H7 (cell line): ENCODE measurements at regions not wholly inside any gene's neighbourhood (a gene's known extent, or its start where the extent isn't known, plus 50 kb on each side); places are given as distances from the start of the nearest gene placed in this dataset.
"Not testable (repeated sequence)": the region's sequence is repeated elsewhere in the genome, so short reads cannot be mapped to it uniquely, and the experiment has no call there.

Source experiments
- DNase-seq: peaks from one replicate; pipeline ENCODE4 v3.0.0; 2012
- H3K27me3 ChIP-seq: 2 replicates; pipeline ENCODE4 v1.6.0; 2011; ENCODE audit warnings: mild to moderate bottlenecking, low read length; ENCODE audit not compliant: control insufficient read depth, insufficient read depth
- H3K36me3 ChIP-seq: replicated peaks from 2 replicates; pipeline ENCODE4 v1.5.1; 2011; ENCODE audit warnings: low read length; ENCODE audit not compliant: control insufficient read depth, insufficient read depth
- H3K4me3 ChIP-seq: 2 replicates; pipeline ENCODE4 v1.5.1; 2011; ENCODE audit warnings: low read depth, mild to moderate bottlenecking, control low read depth, low read length, moderate library complexity; ENCODE audit not compliant: insufficient read depth

DNA sequence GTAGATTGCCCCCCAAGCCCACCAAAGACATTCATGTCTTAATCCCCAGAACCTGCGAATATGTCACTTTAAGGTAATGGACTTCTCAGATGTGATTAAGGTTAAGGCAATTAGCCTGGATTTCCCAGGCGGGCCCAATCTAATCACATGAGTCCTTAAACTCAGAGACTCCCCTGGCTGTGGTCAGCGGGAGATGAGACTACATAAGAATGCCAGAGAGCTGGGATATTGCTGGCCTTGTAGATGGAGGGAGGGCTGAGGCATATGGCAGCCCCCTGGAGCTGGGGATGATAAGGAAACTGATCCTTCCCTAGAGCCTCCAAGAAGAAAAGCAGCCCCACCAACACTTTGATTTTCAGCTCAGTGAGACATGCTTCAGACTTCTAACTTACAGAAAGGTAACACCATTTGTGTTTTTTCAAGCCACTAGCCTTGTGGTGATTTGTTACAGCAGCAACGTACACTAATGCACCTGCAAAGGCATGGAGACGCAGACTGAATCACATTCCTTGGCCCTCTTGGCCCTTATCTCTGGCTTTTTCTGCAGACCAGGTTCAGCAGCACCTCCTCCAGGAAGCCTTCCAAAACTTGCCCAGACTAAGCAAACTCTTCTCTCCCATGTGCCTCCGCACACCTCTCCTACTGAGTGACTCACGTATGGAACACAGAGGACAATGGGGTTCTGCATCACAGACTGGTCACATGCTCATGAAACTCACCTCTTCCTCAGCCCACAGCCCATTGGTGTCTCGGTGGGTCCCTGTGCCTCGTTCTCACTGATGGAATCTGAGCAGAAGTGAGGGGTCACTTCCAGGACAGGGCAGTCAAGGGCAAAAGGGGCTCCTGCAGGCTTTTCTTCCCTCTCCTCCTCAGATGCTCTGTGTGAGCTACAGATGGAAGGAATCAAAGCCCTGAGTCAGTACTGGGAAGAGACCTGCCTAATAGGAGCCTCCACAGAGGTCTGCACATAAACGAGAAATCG is 86.3 kb upstream of the HMGXB4 start:
- DNase-seq, result no peak
- H3K27me3 ChIP-seq, result no peaks in the 10 kb centered on the region; the same call in 1 of the 2 replicates
- no peak overlapping the region for H3K4me3 ChIP-seq
- no peaks in the 10 kb centered on the region for H3K36me3 ChIP-seq

DNA sequence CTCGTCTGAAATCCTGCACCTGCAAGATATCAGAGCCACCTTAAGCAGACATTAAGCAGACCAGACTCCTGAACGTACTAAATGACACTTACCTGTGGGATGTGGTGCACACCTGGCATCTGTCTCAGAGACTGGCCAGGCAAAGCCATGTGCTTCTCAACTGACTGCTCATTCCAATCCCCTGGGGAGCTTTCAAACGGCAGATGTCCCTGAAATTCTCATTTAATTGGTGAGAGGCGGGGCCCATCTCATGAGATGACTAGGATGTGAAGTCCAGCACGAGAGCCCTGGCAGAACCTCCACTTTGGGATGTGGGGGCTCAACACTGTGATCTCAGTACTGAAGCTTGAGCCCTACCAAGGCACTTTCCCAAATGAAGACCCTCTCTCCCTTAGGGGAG is 84.9 kb upstream of the HMGXB4 start:
- DNase-seq, result no peak
- no peak overlapping the region for H3K4me3 ChIP-seq
- H3K36me3 ChIP-seq, result no peaks in the 10 kb centered on the region
- H3K27me3 ChIP-seq, result no peaks in the 10 kb centered on the region; the same call in 1 of the 2 replicates

DNA sequence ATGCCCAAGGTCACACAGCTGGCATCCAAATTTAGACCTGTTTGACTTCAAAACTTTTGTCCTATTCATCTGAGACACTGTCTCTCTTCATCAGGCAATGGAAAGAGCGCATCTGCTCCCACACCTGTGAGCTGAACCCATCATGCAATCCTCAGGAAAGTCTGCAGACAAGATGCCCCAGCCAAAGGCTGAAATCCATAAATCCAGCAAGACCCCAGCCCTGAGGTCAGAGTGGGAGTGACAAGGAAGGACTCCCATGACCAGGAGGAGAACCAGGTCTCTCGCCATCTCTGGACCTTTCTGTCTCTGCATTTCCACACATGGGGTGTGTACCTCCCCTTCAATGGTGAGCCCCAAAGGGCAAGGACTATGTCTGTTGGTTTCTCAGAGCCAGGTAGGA is 83.6 kb upstream of the HMGXB4 start:
- Histone ChIP-seq H3K4me3 (no peak overlapping the region), H3K36me3 (no peaks in the 10 kb centered on the region), H3K27me3 (no peaks in the 10 kb centered on the region; the same call in 1 of the 2 replicates)
- no peak for DNase-seq

DNA sequence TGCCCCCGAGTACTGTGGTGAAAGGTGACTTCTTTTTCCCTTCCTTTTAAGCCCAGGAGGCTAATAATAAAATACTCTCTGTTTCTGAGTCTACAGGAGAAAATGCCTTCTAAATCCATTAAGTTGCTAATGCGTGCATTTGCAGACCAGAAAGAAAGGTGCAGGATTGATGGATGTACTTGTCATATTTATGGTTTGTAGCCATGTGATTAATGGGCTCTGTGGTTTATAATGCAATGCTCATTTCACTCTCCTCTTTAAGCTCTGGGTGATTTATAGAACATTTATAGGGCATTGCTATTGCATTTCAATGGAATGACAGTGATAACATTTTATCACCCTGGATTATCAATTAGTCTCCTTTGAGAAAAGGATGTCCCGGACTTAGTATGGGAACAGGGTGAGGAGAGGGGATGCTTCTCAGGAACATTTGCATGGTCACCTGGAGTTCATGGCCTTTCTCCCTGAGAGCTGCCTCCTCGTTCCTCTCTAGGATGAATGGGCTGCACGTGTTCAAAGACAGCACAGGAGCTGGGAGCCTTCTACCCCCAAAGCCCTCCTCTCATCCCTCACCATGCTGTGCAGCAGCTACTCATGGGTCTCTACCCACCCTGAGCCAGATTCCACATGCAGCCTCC is 82.8 kb upstream of the HMGXB4 start:
- H3K36me3 ChIP-seq, result no peaks in the 10 kb centered on the region
- H3K4me3 ChIP-seq, result no peak overlapping the region
- H3K27me3 ChIP-seq, result no peaks in the 10 kb centered on the region; the same call in 1 of the 2 replicates
- DNase-seq, result no peak

DNA sequence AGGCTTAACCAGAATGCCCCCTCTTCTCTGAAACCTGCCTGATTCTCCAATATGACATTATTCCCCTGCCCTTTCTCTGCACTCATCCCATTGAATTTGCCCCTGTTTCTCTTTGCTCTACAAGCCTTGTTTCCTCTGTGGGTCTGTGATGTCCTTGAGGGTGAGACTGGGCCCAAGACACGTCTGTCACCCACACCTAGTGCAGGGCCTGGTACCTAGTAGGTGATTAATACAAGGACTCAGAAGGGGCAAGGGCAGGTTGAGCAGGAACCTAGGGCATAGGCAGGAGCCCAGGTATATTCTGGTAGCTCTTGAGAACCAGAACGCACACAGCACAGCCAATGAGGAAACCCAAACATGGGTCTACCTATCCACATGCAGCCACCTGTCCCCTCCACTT is 81.9 kb upstream of the HMGXB4 start:
- Histone ChIP-seq H3K4me3 (no peak overlapping the region), H3K27me3 (no peaks in the 10 kb centered on the region; the same call in 1 of the 2 replicates), H3K36me3 (no peaks in the 10 kb centered on the region)
- DNase-seq, result no peak

DNA sequence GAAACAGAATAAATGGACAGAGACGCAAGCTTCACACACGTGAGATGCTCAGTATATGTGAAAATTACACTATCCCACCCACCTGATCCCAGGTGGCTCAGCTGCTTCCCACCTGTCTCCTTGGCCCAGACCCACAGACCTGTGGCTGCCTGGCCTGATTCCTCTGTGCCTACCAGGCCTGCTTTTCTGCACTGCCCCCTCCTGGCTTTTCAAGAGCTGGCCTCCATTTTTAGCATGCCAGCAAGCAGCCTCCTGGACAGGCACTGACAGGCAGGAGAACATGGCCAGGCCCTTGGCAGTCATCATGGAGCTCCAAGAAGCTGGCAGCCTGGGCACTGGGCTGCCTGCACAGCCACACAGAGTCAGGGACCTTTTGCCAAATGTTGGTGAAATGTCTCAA is 79.5 kb upstream of the HMGXB4 start:
- Histone ChIP-seq H3K4me3 (no peak overlapping the region), H3K27me3 (no peaks in the 10 kb centered on the region; the same call in 1 of the 2 replicates), H3K36me3 (no peaks in the 10 kb centered on the region)
- DNase-seq, result peak; percentile 64

DNA sequence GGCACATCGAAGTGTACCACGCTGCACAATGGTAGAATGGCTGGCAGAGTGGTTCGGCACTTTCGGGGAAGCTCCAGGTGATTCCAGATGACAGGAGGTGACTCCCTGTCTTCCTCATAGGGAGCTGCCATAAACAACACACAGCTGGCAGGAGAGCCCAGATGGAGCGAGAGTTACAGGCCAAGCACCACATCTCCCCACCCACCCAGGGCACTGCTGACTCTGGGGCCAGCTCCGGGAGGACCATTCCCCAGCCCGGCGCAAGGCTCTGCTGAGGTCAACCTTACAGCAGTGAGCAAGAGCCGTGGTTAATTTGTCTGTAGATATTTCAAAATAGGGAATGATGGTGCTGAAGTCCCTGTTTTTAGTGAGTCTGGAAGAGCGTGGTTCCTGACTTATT is 78.8 kb upstream of the HMGXB4 start:
- Histone ChIP-seq H3K36me3 (no peaks in the 10 kb centered on the region), H3K27me3 (no peaks in the 10 kb centered on the region), H3K4me3 (no peak overlapping the region)
- DNase-seq, result no peak

DNA sequence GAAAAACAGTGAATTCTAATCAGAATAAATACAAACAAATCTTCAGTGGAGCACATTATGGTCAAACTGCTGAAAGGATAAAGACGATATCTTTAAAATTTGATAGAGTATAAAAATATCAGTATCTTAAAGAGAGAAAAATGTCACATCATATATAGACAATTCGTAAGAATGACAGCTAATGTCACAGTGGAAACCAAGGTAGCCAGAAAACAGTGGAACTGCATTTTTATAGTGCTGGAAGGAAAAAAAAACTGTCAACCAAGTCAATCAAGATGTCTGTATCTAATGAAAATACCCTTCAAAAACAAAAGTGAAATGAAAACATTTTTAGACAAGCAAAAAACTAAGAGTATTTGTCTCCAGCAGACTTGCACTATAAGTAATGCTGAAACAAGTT is 73.4 kb upstream of the HMGXB4 start:
- H3K27me3 ChIP-seq, result no peaks in the 10 kb centered on the region

DNA sequence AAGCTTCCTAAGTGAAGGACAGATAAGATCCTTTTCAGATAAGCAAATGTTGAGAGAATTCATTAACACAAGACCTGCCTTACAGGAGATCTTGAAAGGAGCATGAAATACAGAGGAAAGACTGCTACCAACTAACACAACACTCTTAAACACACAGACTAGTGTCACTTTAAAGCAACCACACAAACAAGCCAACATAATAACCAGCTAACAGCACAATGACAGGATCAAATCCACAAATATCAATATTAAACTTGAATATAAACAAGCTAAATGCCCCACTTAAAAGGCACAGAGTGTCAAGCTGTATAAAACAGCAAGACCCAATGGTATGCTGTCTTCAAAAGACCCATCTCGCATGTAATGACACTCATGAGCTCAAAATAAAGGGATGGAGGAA is 70.8 kb upstream of the HMGXB4 start:
- no peak overlapping the region for H3K4me3 ChIP-seq
- H3K36me3 ChIP-seq, result no peaks in the 10 kb centered on the region
- no peak for DNase-seq
- H3K27me3 ChIP-seq, result no peaks in the 10 kb centered on the region

More for the DNA sequence above, 73.4 kb upstream of the HMGXB4 start:
- DNase-seq, result no peak
- Histone ChIP-seq H3K36me3 (no peaks in the 10 kb centered on the region), H3K4me3 (no peak overlapping the region)

DNA sequence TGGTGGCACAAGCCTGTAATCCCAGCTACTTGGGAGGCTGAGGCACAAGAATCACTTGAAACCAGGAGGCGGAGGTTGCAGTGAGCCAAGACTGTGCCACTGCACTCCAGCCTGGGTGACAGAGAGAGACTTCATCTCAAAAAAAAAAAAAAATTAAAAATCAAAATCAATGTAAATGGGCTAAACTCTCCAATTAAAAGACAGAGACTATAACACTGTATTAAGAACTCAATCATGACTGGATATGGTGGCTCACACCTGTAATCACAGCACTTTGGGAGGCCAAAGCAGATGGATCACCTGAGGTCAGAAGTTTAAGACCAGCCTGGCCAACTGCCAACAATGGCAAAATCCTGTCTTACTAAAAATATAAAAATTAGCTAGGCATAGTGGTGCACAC is 68.4 kb upstream of the HMGXB4 start:
- not testable (repeated sequence) for H3K27me3 ChIP-seq, DNase-seq, H3K4me3 ChIP-seq, H3K36me3 ChIP-seq

DNA sequence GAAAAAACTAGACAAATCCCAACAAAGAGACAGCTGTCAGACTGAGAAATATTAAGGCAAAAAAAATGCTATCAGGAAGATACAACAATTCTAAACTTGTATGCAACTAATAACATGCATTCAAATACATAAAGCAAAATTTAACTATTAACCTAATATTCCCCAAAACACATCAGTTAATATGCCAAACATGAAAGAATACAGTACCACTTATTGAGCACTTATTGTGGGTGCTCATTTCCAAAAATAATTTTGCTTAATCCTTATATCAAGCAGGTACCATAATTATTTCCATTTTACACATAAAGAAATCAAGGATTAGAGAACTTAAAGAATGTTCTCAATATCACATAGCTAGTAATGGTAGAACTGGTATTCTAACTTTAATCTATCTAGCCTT is 67.7 kb upstream of the HMGXB4 start:
- H3K36me3 ChIP-seq, result no peaks in the 10 kb centered on the region
- DNase-seq, result no peak
- no peaks in the 10 kb centered on the region for H3K27me3 ChIP-seq
- H3K4me3 ChIP-seq, result no peak overlapping the region

DNA sequence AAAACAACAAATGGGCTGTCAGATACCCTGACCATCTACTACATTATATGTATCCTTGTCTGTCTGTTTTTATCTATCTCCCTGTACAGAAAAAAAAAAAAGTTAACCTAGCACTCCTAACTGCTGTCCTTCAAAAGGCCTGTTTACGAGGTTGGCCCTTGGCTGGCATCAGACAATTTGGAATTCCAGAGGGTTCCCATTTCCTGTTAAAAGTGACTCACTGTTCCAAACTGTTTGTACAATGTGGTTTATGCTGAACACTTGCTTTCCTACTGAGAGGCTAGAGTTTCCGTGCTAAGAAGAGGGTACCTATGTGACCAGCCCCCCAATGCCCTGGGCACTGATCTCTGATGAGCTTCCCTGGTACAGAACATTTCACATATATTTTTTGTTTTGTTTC is 65.9 kb upstream of the HMGXB4 start:
- H3K4me3 ChIP-seq, result no peak overlapping the region
- DNase-seq, result no peak
- H3K36me3 ChIP-seq, result no peaks in the 10 kb centered on the region
- no peaks in the 10 kb centered on the region for H3K27me3 ChIP-seq

DNA sequence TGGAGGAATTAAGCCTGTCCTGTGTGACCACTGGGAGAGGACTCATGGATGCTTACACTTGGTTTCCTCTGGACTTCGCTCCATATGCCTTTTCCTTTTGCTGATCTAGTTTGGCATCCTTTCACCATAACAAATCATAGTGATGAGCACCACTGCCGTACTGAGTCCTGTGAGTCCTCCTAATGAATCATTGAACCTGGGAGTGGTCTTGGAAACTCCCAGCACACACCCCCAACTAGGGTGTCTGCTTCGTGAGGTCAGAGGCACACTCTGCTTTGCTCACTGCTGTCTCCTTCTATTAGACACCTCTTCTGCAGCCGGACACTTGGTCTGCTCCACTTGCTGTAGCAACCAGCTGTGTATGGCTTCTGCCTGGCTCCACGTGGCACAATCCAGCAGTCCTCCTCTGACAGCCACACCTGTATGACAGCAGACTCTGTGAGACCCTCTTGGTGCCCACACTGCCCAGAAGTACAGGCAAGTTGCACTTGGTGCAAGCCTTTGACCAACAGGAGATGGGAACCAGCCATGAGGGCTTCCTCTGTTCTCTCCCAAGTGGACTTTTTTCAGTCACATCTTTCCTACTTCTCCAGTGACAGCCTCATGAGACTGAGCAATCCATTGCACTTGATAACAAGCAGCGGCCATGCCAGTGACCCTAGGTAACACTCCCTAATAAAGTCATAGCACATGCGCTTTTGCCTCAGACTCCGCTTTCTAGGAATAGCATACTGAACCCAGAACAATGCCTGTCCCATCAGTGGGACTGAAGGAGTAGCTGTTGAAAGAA is 65.0 kb upstream of the HMGXB4 start:
- no peak overlapping the region for H3K4me3 ChIP-seq
- H3K36me3 ChIP-seq, result no peaks in the 10 kb centered on the region
- no peak for DNase-seq
- H3K27me3 ChIP-seq, result no peaks in the 10 kb centered on the region

DNA sequence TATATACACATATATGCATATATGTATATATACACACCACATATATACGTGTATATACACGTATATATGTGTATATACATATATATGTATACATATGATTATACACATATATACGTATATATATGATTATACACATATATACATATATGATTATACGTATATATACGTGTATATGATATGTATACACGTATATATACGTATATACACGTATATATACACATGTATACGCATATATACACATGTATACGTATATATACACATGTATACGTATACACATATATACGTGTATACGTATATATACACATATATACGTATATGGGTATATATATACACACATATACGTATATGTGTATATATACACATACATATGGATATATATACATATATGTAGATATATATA is 62.1 kb upstream of the HMGXB4 start:
- H3K36me3 ChIP-seq, result no peaks in the 10 kb centered on the region
- H3K4me3 ChIP-seq, result no peak overlapping the region
- no peak for DNase-seq
- H3K27me3 ChIP-seq, result no peaks in the 10 kb centered on the region; the same call in 1 of the 2 replicates
